ENCODE measurements at regions not wholly inside any gene's neighbourhood (a gene's known extent, or its start where the extent isn't known, plus 50 kb on each side); places are given as distances from the start of the nearest gene placed in this dataset.

GRCh38 chr5:117863586-117864296, 1124.6 kb downstream of the DTWD2 start:
- H3K36me3 ChIP-seq (ENCODE audit: control insufficient read depth in 2 of 2, insufficient read depth in 2 of 2, low read length in 1 of 2) = no peaks in the 10 kb centered on the region
- H3K9me3 ChIP-seq (ENCODE audit: control insufficient read depth in 2 of 2, insufficient read depth in 1 of 2, low read length in 1 of 2) = no peaks in the 10 kb centered on the region
- no peaks in the 10 kb centered on the region for H3K27me3 ChIP-seq (ENCODE audit: control insufficient read depth in 2 of 2, insufficient read depth in 1 of 2, low read length in 1 of 2)
- DNase-seq (ENCODE audit: low read depth in 6 of 9, low spot score in 9 of 9) = peak in 1 of 9 donors; percentile 3
- no peak overlapping the region for H3K4me3 ChIP-seq (ENCODE audit: low read length in 2 of 2)
- no peak overlapping the region for H3K27ac ChIP-seq (ENCODE audit: low read depth in 1 of 2, low read length in 1 of 2)
- no peaks in the 10 kb centered on the region for H3K4me1 ChIP-seq (ENCODE audit: control insufficient read depth in 2 of 2, insufficient read depth in 2 of 2, low read length in 2 of 2)
- whole genome bisulfite sequencing = 93% methylated on average over 2 of the region's 2 CpGs

DNA sequence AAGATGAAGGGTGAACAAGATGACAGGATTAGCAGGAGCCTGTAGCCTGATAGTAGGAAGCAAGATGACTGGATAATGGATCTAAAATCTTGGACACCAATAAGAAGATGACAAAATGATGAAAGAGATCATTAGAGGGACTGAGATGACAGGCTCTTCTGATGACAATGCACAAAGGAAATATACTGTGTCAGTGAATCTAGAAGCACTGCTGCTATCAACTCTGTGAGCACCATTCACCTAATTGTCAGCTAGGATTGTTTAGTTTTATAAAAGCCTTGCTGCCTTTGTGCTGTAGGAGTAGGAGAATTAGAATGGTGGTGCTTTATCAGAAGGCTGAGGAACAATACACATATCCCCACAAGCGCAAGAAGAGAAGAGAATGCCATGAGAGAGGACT, 1127.8 kb downstream of the DTWD2 start:
- no peak for DNase-seq (ENCODE audit: low read depth in 6 of 9, low spot score in 9 of 9)
- Histone ChIP-seq H3K4me1 (ENCODE audit: control insufficient read depth in 2 of 2, insufficient read depth in 2 of 2, low read length in 2 of 2) (no peaks in the 10 kb centered on the region), H3K4me3 (ENCODE audit: low read length in 2 of 2) (no peak overlapping the region), H3K36me3 (ENCODE audit: control insufficient read depth in 2 of 2, insufficient read depth in 2 of 2, low read length in 1 of 2) (no peaks in the 10 kb centered on the region), H3K9me3 (ENCODE audit: control insufficient read depth in 2 of 2, insufficient read depth in 1 of 2, low read length in 1 of 2) (no peaks in the 10 kb centered on the region), H3K27ac (ENCODE audit: low read depth in 1 of 2, low read length in 1 of 2) (no peak overlapping the region), H3K27me3 (ENCODE audit: control insufficient read depth in 2 of 2, insufficient read depth in 1 of 2, low read length in 1 of 2) (no peaks in the 10 kb centered on the region)
- WGBS = 100% methylated on average over 1 of the region's 1 CpG

- DNase-seq (ENCODE audit: low read depth in 6 of 9, low spot score in 9 of 9) = no peak
- no peaks in the 10 kb centered on the region for H3K4me1 ChIP-seq (ENCODE audit: control insufficient read depth in 2 of 2, insufficient read depth in 2 of 2, low read length in 2 of 2)
- no peak overlapping the region for H3K4me3 ChIP-seq (ENCODE audit: low read length in 2 of 2)
- no peaks in the 10 kb centered on the region for H3K27me3 ChIP-seq (ENCODE audit: control insufficient read depth in 2 of 2, insufficient read depth in 1 of 2, low read length in 1 of 2)
- 9% methylated on average over 1 of the region's 1 CpG for WGBS
- no peaks in the 10 kb centered on the region for H3K9me3 ChIP-seq (ENCODE audit: control insufficient read depth in 2 of 2, insufficient read depth in 1 of 2, low read length in 1 of 2)
- H3K27ac ChIP-seq (ENCODE audit: low read depth in 1 of 2, low read length in 1 of 2) = no peak overlapping the region
- H3K36me3 ChIP-seq (ENCODE audit: control insufficient read depth in 2 of 2, insufficient read depth in 2 of 2, low read length in 1 of 2) = no peaks in the 10 kb centered on the region
Observed at GRCh38 chr5:117859176-117859575, 1129.2 kb downstream of the DTWD2 start.

- 95% methylated on average over 4 of the region's 4 CpGs for WGBS
- H3K27ac ChIP-seq (ENCODE audit: low read depth in 1 of 2, low read length in 1 of 2) = no peak overlapping the region
- H3K36me3 ChIP-seq (ENCODE audit: control insufficient read depth in 2 of 2, insufficient read depth in 2 of 2, low read length in 1 of 2) = no peaks in the 10 kb centered on the region
- no peaks in the 10 kb centered on the region for H3K4me1 ChIP-seq (ENCODE audit: control insufficient read depth in 2 of 2, insufficient read depth in 2 of 2, low read length in 2 of 2)
- H3K4me3 ChIP-seq (ENCODE audit: low read length in 2 of 2) = no peak overlapping the region
- no peaks in the 10 kb centered on the region for H3K27me3 ChIP-seq (ENCODE audit: control insufficient read depth in 2 of 2, insufficient read depth in 1 of 2, low read length in 1 of 2)
- no peak for DNase-seq (ENCODE audit: low read depth in 6 of 9, low spot score in 9 of 9)
- no peaks in the 10 kb centered on the region for H3K9me3 ChIP-seq (ENCODE audit: control insufficient read depth in 2 of 2, insufficient read depth in 1 of 2, low read length in 1 of 2)
Observed at GRCh38 chr5:117856713-117857112, 1131.6 kb downstream of the DTWD2 start.

- Histone ChIP-seq H3K4me1 (ENCODE audit: control insufficient read depth in 2 of 2, insufficient read depth in 2 of 2, low read length in 2 of 2) (no peaks in the 10 kb centered on the region), H3K4me3 (ENCODE audit: low read length in 2 of 2) (no peak overlapping the region), H3K27me3 (ENCODE audit: control insufficient read depth in 2 of 2, insufficient read depth in 1 of 2, low read length in 1 of 2) (no peaks in the 10 kb centered on the region), H3K36me3 (ENCODE audit: control insufficient read depth in 2 of 2, insufficient read depth in 2 of 2, low read length in 1 of 2) (no peaks in the 10 kb centered on the region), H3K27ac (ENCODE audit: low read depth in 1 of 2, low read length in 1 of 2) (no peak overlapping the region), H3K9me3 (ENCODE audit: control insufficient read depth in 2 of 2, insufficient read depth in 1 of 2, low read length in 1 of 2) (no peaks in the 10 kb centered on the region)
- DNase-seq (ENCODE audit: low read depth in 6 of 9, low spot score in 9 of 9) = no peak
- WGBS = 93% methylated on average over 4 of the region's 4 CpGs
Observed at GRCh38 chr5:117837786-117838185, 1150.6 kb downstream of the DTWD2 start.

DNA sequence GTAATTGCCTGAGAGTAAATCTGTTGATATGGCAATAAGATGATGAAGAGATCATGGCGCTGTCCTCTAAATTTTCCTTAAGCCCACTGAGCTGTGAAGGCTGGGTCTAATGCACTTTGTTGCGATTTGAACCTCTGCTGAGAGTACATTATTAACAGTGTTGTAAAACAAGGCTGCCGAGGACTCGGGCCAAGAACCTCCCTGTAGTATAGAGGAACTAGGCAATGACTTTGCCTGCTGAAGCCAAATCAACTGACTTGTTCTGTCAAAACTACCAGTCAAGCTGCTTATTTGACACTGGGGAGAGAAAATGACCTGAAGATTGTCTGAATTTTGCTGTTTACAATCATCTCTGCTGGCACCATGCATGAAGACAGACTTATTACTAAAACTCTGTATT, 1154.7 kb downstream of the DTWD2 start:
- no peak for DNase-seq (ENCODE audit: low read depth in 6 of 9, low spot score in 9 of 9)
- WGBS = 94% methylated on average over 4 of the region's 4 CpGs
- Histone ChIP-seq H3K36me3 (ENCODE audit: control insufficient read depth in 2 of 2, insufficient read depth in 2 of 2, low read length in 1 of 2) (no peaks in the 10 kb centered on the region), H3K9me3 (ENCODE audit: control insufficient read depth in 2 of 2, insufficient read depth in 1 of 2, low read length in 1 of 2) (peaks cover 0 to 14% of the 10 kb centered on the region in 2 donors), H3K27me3 (ENCODE audit: control insufficient read depth in 2 of 2, insufficient read depth in 1 of 2, low read length in 1 of 2) (no peaks in the 10 kb centered on the region), H3K4me3 (ENCODE audit: low read length in 2 of 2) (no peak overlapping the region), H3K4me1 (ENCODE audit: control insufficient read depth in 2 of 2, insufficient read depth in 2 of 2, low read length in 2 of 2) (no peaks in the 10 kb centered on the region), H3K27ac (ENCODE audit: low read depth in 1 of 2, low read length in 1 of 2) (no peak overlapping the region)

DNA sequence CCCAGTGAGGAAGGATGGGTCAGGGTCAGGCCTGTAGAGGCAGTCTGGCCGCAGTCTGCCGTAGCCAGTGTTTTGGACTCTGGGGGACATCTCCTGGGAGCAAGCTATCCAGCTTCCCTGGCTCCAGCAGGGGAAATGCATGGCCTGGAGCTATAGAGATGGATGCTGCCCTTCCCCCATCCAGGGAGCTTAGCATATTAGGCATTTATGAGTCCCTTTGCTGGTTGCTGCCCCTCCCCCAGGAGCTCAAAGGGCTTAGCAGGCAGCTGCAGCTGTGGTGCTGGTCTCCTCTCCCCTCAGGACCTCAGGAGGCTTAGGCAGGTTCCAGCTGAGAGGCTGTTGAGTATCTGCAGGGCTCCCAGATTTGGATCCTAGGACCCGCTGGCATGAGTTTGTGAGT, 1158.7 kb downstream of the DTWD2 start:
- H3K36me3 ChIP-seq (ENCODE audit: control insufficient read depth in 2 of 2, insufficient read depth in 2 of 2, low read length in 1 of 2) = no peaks in the 10 kb centered on the region
- H3K4me1 ChIP-seq (ENCODE audit: control insufficient read depth in 2 of 2, insufficient read depth in 2 of 2, low read length in 2 of 2) = no peaks in the 10 kb centered on the region
- peaks cover 0 to 14% of the 10 kb centered on the region in 2 donors for H3K9me3 ChIP-seq (ENCODE audit: control insufficient read depth in 2 of 2, insufficient read depth in 1 of 2, low read length in 1 of 2)
- 100% methylated on average over 3 of the region's 3 CpGs for WGBS
- DNase-seq (ENCODE audit: low read depth in 6 of 9, low spot score in 9 of 9) = no peak
- H3K27me3 ChIP-seq (ENCODE audit: control insufficient read depth in 2 of 2, insufficient read depth in 1 of 2, low read length in 1 of 2) = no peaks in the 10 kb centered on the region
- no peak overlapping the region for H3K4me3 ChIP-seq (ENCODE audit: low read length in 2 of 2)
- H3K27ac ChIP-seq (ENCODE audit: low read depth in 1 of 2, low read length in 1 of 2) = no peak overlapping the region

DNA sequence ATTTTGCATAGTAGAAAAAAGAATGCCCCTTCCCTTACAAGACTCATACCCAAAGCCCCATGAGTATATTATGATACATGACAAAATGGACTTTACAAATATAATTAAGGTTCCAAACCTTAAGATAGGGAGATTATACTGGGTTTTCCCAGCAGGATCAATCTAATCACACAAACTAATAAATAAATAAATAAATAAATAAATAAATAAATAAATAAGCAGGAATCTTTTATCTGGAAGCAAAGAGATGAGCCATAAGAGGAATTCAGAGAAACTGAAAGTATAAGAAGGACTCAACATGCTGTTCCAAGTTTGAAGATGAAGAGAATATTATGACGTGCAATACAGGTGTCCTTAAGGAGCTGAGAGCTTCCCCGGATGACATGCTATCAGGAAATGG, 1174.5 kb downstream of the DTWD2 start:
- no peak overlapping the region for H3K27ac ChIP-seq (ENCODE audit: low read depth in 1 of 2, low read length in 1 of 2)
- WGBS = 94% methylated on average over 2 of the region's 2 CpGs
- no peak for DNase-seq (ENCODE audit: low read depth in 6 of 9, low spot score in 9 of 9)
- no peaks in the 10 kb centered on the region for H3K4me1 ChIP-seq (ENCODE audit: control insufficient read depth in 2 of 2, insufficient read depth in 2 of 2, low read length in 2 of 2)
- H3K27me3 ChIP-seq (ENCODE audit: control insufficient read depth in 2 of 2, insufficient read depth in 1 of 2, low read length in 1 of 2) = no peaks in the 10 kb centered on the region
- H3K9me3 ChIP-seq (ENCODE audit: control insufficient read depth in 2 of 2, insufficient read depth in 1 of 2, low read length in 1 of 2) = peaks cover 0 to 9% of the 10 kb centered on the region in 2 donors
- no peak overlapping the region for H3K4me3 ChIP-seq (ENCODE audit: low read length in 2 of 2)
- H3K36me3 ChIP-seq (ENCODE audit: control insufficient read depth in 2 of 2, insufficient read depth in 2 of 2, low read length in 1 of 2) = no peaks in the 10 kb centered on the region

DNA sequence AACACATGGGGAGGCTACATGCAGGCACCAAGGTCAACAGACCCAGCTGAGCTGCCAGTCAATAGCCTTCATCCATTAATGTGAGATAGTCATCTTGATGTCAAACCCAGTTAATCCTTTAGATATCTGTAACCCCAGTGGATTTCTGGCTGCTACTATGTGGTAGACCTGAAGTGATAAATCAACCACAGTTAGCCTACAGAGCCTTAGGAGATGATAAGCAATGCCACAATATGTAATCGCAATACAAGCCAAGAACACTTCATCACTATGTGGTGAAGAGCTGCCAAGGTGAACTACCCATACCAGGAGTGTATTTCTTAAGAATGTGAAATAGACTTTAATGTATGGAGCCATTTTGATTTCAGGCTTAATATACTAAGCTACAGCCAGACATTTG, 1175.5 kb downstream of the DTWD2 start:
- Histone ChIP-seq H3K27ac (ENCODE audit: low read depth in 1 of 2, low read length in 1 of 2) (no peak overlapping the region), H3K36me3 (ENCODE audit: control insufficient read depth in 2 of 2, insufficient read depth in 2 of 2, low read length in 1 of 2) (no peaks in the 10 kb centered on the region), H3K9me3 (ENCODE audit: control insufficient read depth in 2 of 2, insufficient read depth in 1 of 2, low read length in 1 of 2) (peaks cover 0 to 9% of the 10 kb centered on the region in 2 donors), H3K4me1 (ENCODE audit: control insufficient read depth in 2 of 2, insufficient read depth in 2 of 2, low read length in 2 of 2) (no peaks in the 10 kb centered on the region), H3K27me3 (ENCODE audit: control insufficient read depth in 2 of 2, insufficient read depth in 1 of 2, low read length in 1 of 2) (no peaks in the 10 kb centered on the region), H3K4me3 (ENCODE audit: low read length in 2 of 2) (no peak overlapping the region)
- 93% methylated on average over 1 of the region's 1 CpG for WGBS
- no peak for DNase-seq (ENCODE audit: low read depth in 6 of 9, low spot score in 9 of 9)

Data from thymus (tissue), 11 donors.